Kidney (tissue), 13 donors: ENCODE measurements at regions not wholly inside any gene's neighbourhood (a gene's known extent, or its start where the extent isn't known, plus 50 kb on each side); places are given as distances from the start of the nearest gene placed in this dataset.

Experiments
- DNase-seq, 5 donors: peaks; one replicate each; pipeline ENCODE4 v3.0.0-alpha.2; 2013 to 2020
- FAIRE-seq: peaks from 2 replicates; lab custom pipeline; 2012; peaks lifted over from hg19 to GRCh38; lab: Jason Lieb, UNC
- H3K27ac ChIP-seq, 2 donors: one replicate each; pipeline ENCODE4 v1.7.0; 2013; ENCODE audit warnings: low read depth in 2 of 2, low read length in 2 of 2, inconsistent platforms in 1 of 2
- H3K27me3 ChIP-seq: one replicate; pipeline ENCODE4 v1.7.1; 2013; ENCODE audit warnings: low read length, inconsistent platforms; ENCODE audit not compliant: control insufficient read depth, insufficient read depth
- H3K36me3 ChIP-seq, 3 donors: one replicate each; pipeline versions ENCODE4 v1.7.0 to v1.7.1; 2013; ENCODE audit warnings: low read length in 3 of 3, control low read depth in 1 of 3, inconsistent platforms in 1 of 3; ENCODE audit not compliant: insufficient read depth in 3 of 3, control insufficient read depth in 2 of 3
- H3K4me1 ChIP-seq, 3 donors: one replicate each; pipeline versions ENCODE4 v1.7.0 to v1.7.1; 2013; ENCODE audit warnings: low read length in 3 of 3, inconsistent platforms in 1 of 3, low read depth in 1 of 3; ENCODE audit not compliant: control insufficient read depth in 2 of 3, insufficient read depth in 2 of 3
- H3K4me3 ChIP-seq, 3 donors: one replicate each; pipeline versions ENCODE4 v1.7.0 to v1.8.1; 2013; ENCODE audit warnings: low read length in 3 of 3, control low read depth in 1 of 3, inconsistent platforms in 1 of 3
- H3K9ac ChIP-seq, 3 donors: one replicate each; pipeline versions ENCODE4 v1.7.0 to v1.7.1; 2013; ENCODE audit warnings: low read length in 3 of 3, control low read depth in 1 of 3, inconsistent platforms in 1 of 3
- H3K9me3 ChIP-seq, 3 donors: one replicate each; pipeline versions ENCODE4 v1.7.0 to v1.7.1; 2013; ENCODE audit warnings: low read length in 3 of 3, control low read depth in 1 of 3, inconsistent platforms in 1 of 3; ENCODE audit not compliant: control insufficient read depth in 2 of 3, insufficient read depth in 1 of 3
- CTCF ChIP-seq: IDR thresholded peaks from 3 replicates; pipeline ENCODE4 v1.5.1; 2012; ENCODE audit warnings: mild to moderate bottlenecking, moderate library complexity, borderline replicate concordance; ENCODE audit not compliant: insufficient read depth; ENCODE audit errors: extremely low read depth
- intact Hi-C: fragments of 100-400 bp; cut with DNase I; formaldehyde crosslinking; loops from one replicate; pipeline ENCODE4 v1.11.1; 2022
- donor health status: control.
- donor health status: control.
- donor health status: control.
- donor health status: control.
- donor health status: control.
- donor health status: DM: yes; HTN: yes; CAD: no.
- donor health status: Normal renal cell carcinoma (clear cell type).

DNA sequence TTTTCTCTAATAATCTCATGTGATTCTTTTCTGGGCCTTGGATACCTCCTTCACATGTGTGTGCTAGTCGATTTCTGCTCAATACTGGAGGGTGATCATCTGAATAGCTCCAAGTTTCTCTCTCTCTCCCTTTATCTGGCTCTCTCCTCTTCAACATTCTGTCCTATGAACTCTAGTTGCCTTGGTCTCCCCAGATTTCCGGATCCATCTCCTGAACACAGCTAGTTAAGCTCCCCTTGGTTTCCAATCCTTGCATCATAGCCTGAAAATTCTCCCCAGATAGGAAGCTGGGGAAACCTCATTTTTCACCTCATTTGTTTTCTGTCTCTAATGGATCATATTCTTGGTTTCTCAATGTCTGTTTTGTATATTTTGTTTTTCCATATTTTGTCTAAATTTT lies 832.3 kb downstream of the MTRR start:
- TF ChIP-seq CTCF, result no peak
- Histone ChIP-seq H3K27ac (no peak overlapping the region), H3K4me1 (no peaks in the 10 kb centered on the region), H3K9ac (no peak overlapping the region), H3K36me3 (no peaks in the 10 kb centered on the region), H3K9me3 (no peaks in the 10 kb centered on the region), H3K27me3 (no peaks in the 10 kb centered on the region), H3K4me3 (no peak overlapping the region)
- FAIRE-seq (no peak), DNase-seq (no peak)
- intact Hi-C loops, result no loop called here

GRCh38 chr5:8710426-8710930 lies 835.4 kb downstream of the SEMA5A start:
- no peaks in the 10 kb centered on the region for H3K36me3 ChIP-seq
- no peak for TF ChIP-seq CTCF
- no peaks in the 10 kb centered on the region for H3K27me3 ChIP-seq
- no peak for DNase-seq
- H3K4me1 ChIP-seq, result no peaks in the 10 kb centered on the region
- H3K27ac ChIP-seq, result no peak overlapping the region
- no peak overlapping the region for H3K9ac ChIP-seq
- no peak overlapping the region for H3K4me3 ChIP-seq
- intact Hi-C loops, result no loop called here
- FAIRE-seq, result no peak
- peaks cover 0 to 5% (median 0%) of the 10 kb centered on the region in 3 donors for H3K9me3 ChIP-seq

- intact Hi-C loops, result no loop called here
- Histone ChIP-seq H3K36me3 (no peaks in the 10 kb centered on the region), H3K4me3 (no peak overlapping the region), H3K9ac (no peak overlapping the region), H3K9me3 (no peaks in the 10 kb centered on the region), H3K27ac (no peak overlapping the region), H3K4me1 (no peaks in the 10 kb centered on the region), H3K27me3 (no peaks in the 10 kb centered on the region)
- DNase-seq (no peak), FAIRE-seq (no peak)
- no peak for TF ChIP-seq CTCF
Observed at GRCh38 chr5:8714198-8714597, 831.7 kb downstream of the SEMA5A start.

DNA sequence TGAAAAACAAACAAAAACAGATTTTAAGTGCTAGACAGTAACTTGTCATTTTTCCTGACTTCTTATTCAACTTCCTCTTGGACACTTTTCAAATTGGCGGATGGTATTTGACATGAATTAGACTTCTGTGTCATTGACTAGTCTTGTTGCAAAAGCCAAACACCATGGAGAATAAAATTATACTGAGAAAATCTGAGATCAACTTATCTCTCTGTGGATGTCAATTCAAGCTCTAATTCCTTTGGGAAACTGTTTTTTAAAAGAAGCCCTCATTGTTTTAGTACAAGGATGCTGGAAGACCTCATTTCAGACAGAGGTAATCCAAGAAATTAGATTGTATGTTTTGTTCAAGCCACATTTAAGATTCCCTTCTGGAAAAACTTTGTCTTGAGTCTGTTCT lies 831.0 kb downstream of the SEMA5A start:
- no peaks in the 10 kb centered on the region for H3K4me1 ChIP-seq
- H3K27ac ChIP-seq, result no peak overlapping the region
- no peaks in the 10 kb centered on the region for H3K36me3 ChIP-seq
- DNase-seq (no peak), FAIRE-seq (no peak)
- TF ChIP-seq CTCF, result no peak
- H3K27me3 ChIP-seq, result no peaks in the 10 kb centered on the region
- no peaks in the 10 kb centered on the region for H3K9me3 ChIP-seq
- no peak overlapping the region for H3K4me3 ChIP-seq
- intact Hi-C loops, result no loop called here
- H3K9ac ChIP-seq, result no peak overlapping the region
